Keratinocyte (primary cell): ENCODE measurements at regions not wholly inside any gene's neighbourhood (a gene's known extent, or its start where the extent isn't known, plus 50 kb on each side); places are given as distances from the start of the nearest gene placed in this dataset.
"Not testable (repeated sequence)": the region's sequence is repeated elsewhere in the genome, so short reads cannot be mapped to it uniquely, and the experiment has no call there.

Source experiments
- DNase-seq: peaks from one replicate; pipeline ENCODE4 v3.0.0-alpha.2; 2011; ENCODE audit warnings: low read depth, missing footprints, low spot score
- FAIRE-seq: peaks from 2 replicates; lab custom pipeline; 2011; peaks lifted over from hg19 to GRCh38; lab: Jason Lieb, UNC
- H2AFZ ChIP-seq: 2 replicates; pipeline ENCODE4 v1.6.0; 2012; ENCODE audit warnings: low read length, control low read depth, inconsistent platforms; ENCODE audit not compliant: control insufficient read depth
- H3K27ac ChIP-seq: 2 replicates; pipeline ENCODE4 v1.5.1; 2011; ENCODE audit warnings: low read length; ENCODE audit not compliant: control insufficient read depth, insufficient read depth
- H3K27me3 ChIP-seq: 3 replicates; pipeline ENCODE4 v1.6.0; 2011; ENCODE audit warnings: low read length; ENCODE audit not compliant: control insufficient read depth, insufficient read depth; ENCODE audit errors: extremely low read depth
- H3K36me3 ChIP-seq, 2 experiments: 2 replicates in 1 of 2; 3 replicates in 1 of 2; pipeline ENCODE4 v1.5.1; 2011; ENCODE audit warnings: low read length in 2 of 2, mild to moderate bottlenecking in 1 of 2; ENCODE audit not compliant: control insufficient read depth in 2 of 2, insufficient read depth in 2 of 2; ENCODE audit errors: extremely low read depth in 1 of 2
- H3K4me1 ChIP-seq: 3 replicates; pipeline ENCODE4 v1.5.1; 2011; ENCODE audit warnings: low read length; ENCODE audit not compliant: control insufficient read depth, insufficient read depth; ENCODE audit errors: extremely low read depth
- H3K4me2 ChIP-seq: 3 replicates; pipeline ENCODE4 v1.6.0; 2011; ENCODE audit warnings: low read depth, low read length; ENCODE audit not compliant: control insufficient read depth, insufficient read depth; ENCODE audit errors: extremely low read depth
- H3K4me3 ChIP-seq, 3 experiments: fragments of 200-600 bp in 1 of 3; sonication (generic) in 1 of 3; 2 replicates in 2 of 3; 3 replicates in 1 of 3; pipeline ENCODE4 v1.5.1; 2011 to 2016; ENCODE audit warnings: low read length in 3 of 3, mild to moderate bottlenecking in 3 of 3, control low read depth in 2 of 3, inconsistent platforms in 1 of 3, low read depth in 1 of 3, mixed read lengths in 1 of 3, mixed run types in 1 of 3, moderate library complexity in 1 of 3; ENCODE audit not compliant: control insufficient read depth in 2 of 3, insufficient read depth in 2 of 3; ENCODE audit errors: extremely low read depth in 1 of 3
- H3K79me2 ChIP-seq: 2 replicates; pipeline ENCODE4 v1.6.0; 2012; ENCODE audit warnings: low read length; ENCODE audit not compliant: control insufficient read depth, insufficient read depth
- H3K9ac ChIP-seq: 3 replicates; pipeline ENCODE4 v1.6.0; 2011; ENCODE audit warnings: low read length; ENCODE audit not compliant: control insufficient read depth, insufficient read depth; ENCODE audit errors: extremely low read depth
- H3K9me1 ChIP-seq: 3 replicates; pipeline ENCODE4 v1.6.0; 2011; ENCODE audit warnings: low read length; ENCODE audit not compliant: control insufficient read depth, insufficient read depth; ENCODE audit errors: extremely low read depth
- H3K9me3 ChIP-seq: 2 replicates; pipeline ENCODE4 v1.5.1; 2012; ENCODE audit warnings: low read depth, low read length; ENCODE audit not compliant: control insufficient read depth
- H4K20me1 ChIP-seq: 3 replicates; pipeline ENCODE4 v1.6.0; 2011; ENCODE audit warnings: low read length; ENCODE audit not compliant: control insufficient read depth, insufficient read depth; ENCODE audit errors: extremely low read depth
- EZH2 ChIP-seq: IDR thresholded peaks from one replicate; pipeline ENCODE4 v1.6.1; 2012; ENCODE audit warnings: inconsistent platforms, mild to moderate bottlenecking, low read length, moderate library complexity
- dilution Hi-C: fragments of 300-500 bp; cut with MboI; formaldehyde crosslinking; loops from one replicate; pipeline ENCODE4 v1.7.0; 2020; ENCODE audit warnings: low sequenced_read_pairs; ENCODE audit not compliant: extremely low pct_ligation_motif_present
- TF ChIP-seq, protein P1 (sequence below), 3 experiments: IDR thresholded peaks in 1 of 3; conservative IDR thresholded peaks in 1 of 3; optimal IDR thresholded peaks in 1 of 3; 2 replicates in 2 of 3; 3 replicates in 1 of 3; pipeline versions ENCODE3 to v1.5.1; 2011; ENCODE audit warnings: low read length in 3 of 3, mild to moderate bottlenecking in 3 of 3, moderate library complexity in 2 of 3, control low read depth in 1 of 3, inconsistent platforms in 1 of 3; ENCODE audit not compliant: insufficient read depth in 2 of 3; ENCODE audit errors: extremely low read depth in 1 of 3

DNA sequence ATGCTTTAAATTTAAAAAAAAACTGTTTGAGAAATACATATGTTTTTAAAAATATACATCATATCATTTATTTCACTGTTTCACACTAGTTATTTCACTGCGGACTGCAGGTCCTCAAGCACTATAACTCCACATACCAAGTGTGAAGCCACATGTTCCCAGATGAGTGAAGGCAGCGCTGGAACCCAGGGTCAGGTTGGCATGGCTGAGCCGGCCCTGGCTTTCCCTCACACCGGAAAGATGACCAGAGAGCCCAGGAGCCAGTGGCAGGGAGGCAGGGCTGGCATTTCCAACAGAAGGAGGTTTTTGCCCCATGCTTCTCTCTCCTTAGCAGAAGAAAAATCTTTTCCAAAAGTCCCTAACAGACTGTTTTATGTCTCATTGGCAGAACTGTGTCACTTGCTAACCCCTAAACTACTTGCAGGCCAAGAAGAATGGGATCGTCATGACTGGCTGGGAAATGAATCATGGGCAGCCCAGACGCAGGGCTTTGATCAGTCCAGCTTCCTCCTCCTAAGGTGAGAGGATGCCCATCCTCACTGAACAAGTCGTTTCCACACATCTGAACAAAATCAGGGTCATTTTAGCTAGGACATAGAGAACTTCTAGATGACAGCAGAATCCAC, 287.6 kb upstream of the HNRNPA3 start:
- TF ChIP-seq EZH2 = no peak
- TF ChIP-seq, protein P1, sequence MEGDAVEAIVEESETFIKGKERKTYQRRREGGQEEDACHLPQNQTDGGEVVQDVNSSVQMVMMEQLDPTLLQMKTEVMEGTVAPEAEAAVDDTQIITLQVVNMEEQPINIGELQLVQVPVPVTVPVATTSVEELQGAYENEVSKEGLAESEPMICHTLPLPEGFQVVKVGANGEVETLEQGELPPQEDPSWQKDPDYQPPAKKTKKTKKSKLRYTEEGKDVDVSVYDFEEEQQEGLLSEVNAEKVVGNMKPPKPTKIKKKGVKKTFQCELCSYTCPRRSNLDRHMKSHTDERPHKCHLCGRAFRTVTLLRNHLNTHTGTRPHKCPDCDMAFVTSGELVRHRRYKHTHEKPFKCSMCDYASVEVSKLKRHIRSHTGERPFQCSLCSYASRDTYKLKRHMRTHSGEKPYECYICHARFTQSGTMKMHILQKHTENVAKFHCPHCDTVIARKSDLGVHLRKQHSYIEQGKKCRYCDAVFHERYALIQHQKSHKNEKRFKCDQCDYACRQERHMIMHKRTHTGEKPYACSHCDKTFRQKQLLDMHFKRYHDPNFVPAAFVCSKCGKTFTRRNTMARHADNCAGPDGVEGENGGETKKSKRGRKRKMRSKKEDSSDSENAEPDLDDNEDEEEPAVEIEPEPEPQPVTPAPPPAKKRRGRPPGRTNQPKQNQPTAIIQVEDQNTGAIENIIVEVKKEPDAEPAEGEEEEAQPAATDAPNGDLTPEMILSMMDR (optimal IDR thresholded peaks at IDR 0.05 in 1 of 3, IDR thresholded peaks at IDR 0.05 in 1 of 3, conservative IDR thresholded peaks at IDR 0.05 in 1 of 3; ENCODE audit: extremely low read depth in 1 of 3, insufficient read depth in 2 of 3, low read length in 3 of 3) = no peak
- Histone ChIP-seq H3K4me2 (no peak overlapping the region), H3K4me3 (no peak overlapping the region), H3K4me1 (no peaks in the 10 kb centered on the region), H3K9me1 (no peaks in the 10 kb centered on the region), H3K9ac (no peak overlapping the region), H3K9me3 (no peaks in the 10 kb centered on the region), H3K79me2 (no peaks in the 10 kb centered on the region), H2AFZ (no peak overlapping the region), H3K27ac (no peak overlapping the region), H3K27me3 (no peaks in the 10 kb centered on the region), H3K36me3 (no peaks in the 10 kb centered on the region), H4K20me1 (no peaks in the 10 kb centered on the region)
- DNase-seq = no peak
- no peak for FAIRE-seq
- dilution Hi-C loops = no loop called here

DNA sequence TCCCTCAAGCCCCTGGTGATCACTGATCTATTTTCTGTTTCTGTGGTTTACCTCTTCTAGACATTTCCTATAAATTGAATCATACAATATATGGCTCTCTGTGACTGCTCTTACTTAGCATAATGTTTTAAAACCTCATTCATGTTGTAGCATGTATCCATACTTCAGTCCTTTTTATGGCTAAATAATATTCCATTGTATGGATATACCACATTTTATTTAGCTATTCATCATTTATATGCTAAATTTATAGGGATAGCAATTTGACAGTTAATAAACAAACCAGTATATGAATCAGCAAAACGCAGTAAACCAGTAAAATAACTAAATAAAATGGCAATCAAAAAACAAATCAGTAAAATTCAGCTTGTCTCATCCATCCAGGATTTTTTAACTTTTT, 286.1 kb upstream of the HNRNPA3 start:
- Histone ChIP-seq H3K9me1 (no peaks in the 10 kb centered on the region), H3K4me3 (no peak overlapping the region), H3K4me2 (no peak overlapping the region), H3K36me3 (no peaks in the 10 kb centered on the region), H3K9me3 (no peaks in the 10 kb centered on the region), H3K9ac (no peak overlapping the region), H4K20me1 (no peaks in the 10 kb centered on the region), H3K79me2 (no peaks in the 10 kb centered on the region), H2AFZ (no peak overlapping the region), H3K27me3 (no peaks in the 10 kb centered on the region), H3K27ac (no peak overlapping the region), H3K4me1 (no peaks in the 10 kb centered on the region)
- DNase-seq (no peak), FAIRE-seq (no peak)
- TF ChIP-seq, protein P1 (optimal IDR thresholded peaks at IDR 0.05 in 1 of 3, IDR thresholded peaks at IDR 0.05 in 1 of 3, conservative IDR thresholded peaks at IDR 0.05 in 1 of 3; ENCODE audit: extremely low read depth in 1 of 3, insufficient read depth in 2 of 3, low read length in 3 of 3) = no peak
- TF ChIP-seq EZH2 = no peak
- dilution Hi-C loops = no loop called here

DNA sequence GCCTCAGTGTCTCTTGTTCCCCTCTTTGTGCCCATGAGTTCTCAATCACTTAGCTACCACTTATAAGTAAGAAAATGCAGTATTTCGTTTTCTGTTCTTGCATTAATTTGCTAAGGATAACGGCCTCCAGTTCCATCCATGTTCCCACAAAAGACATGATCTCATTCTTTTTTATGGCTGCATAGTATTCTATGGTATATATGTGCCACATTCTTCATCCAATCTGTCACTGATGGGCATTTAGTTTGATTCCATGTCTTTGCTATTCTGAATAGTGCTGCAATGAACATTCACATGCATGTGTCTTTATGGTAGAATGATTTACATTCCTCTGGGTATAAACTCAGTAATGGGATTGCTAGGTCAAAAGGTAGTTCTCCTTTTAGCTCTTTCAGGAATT, 283.2 kb upstream of the HNRNPA3 start:
- H3K4me1 ChIP-seq, dilution Hi-C loops, H3K4me3 ChIP-seq, H3K9me1 ChIP-seq, H3K9me3 ChIP-seq, H3K27me3 ChIP-seq, H3K27ac ChIP-seq, H3K4me2 ChIP-seq, H4K20me1 ChIP-seq, H2AFZ ChIP-seq, FAIRE-seq, DNase-seq, H3K79me2 ChIP-seq, H3K9ac ChIP-seq, H3K36me3 ChIP-seq: not testable (repeated sequence)
